ENCODE measurements at regions not wholly inside any gene's neighbourhood (a gene's known extent, or its start where the extent isn't known, plus 50 kb on each side); places are given as distances from the start of the nearest gene placed in this dataset.
"Not testable (repeated sequence)": the region's sequence is repeated elsewhere in the genome, so short reads cannot be mapped to it uniquely, and the experiment has no call there.

GRCh38 chr17:70453075-70453474 lies 283.7 kb downstream of the KCNJ2 start:
- DNase-seq, result not testable (repeated sequence)

- no peak for DNase-seq
Observed at GRCh38 chr17:70454377-70454776, 285.0 kb downstream of the KCNJ2 start.

DNA sequence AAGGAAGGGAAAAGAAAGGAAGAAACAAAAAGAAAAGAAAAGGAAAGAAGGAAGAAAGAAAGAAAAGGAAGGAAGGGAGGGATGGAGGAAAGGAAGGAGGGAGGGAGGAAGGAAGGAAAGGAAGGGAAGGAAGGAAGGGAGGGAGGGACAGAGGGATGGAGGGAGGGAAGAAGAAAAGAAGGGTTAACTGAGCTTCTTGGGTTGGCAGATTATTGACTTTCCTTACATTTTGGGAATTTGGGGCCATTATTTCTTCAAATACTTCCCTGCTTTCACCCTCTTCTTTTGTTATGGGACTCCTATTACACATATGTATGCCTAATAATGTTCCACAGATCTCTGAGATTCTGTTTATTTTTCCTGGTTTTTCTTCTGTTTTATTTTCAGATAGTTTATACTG lies 285.6 kb downstream of the KCNJ2 start:
- no peak for DNase-seq

GRCh38 chr17:70464995-70465394 lies 295.7 kb downstream of the KCNJ2 start:
- DNase-seq, result no peak

- DNase-seq, result no peak
Observed at GRCh38 chr17:70468661-70469060, 299.3 kb downstream of the KCNJ2 start.

GRCh38 chr17:70473049-70473448 lies 303.7 kb downstream of the KCNJ2 start:
- no peak for DNase-seq

DNA sequence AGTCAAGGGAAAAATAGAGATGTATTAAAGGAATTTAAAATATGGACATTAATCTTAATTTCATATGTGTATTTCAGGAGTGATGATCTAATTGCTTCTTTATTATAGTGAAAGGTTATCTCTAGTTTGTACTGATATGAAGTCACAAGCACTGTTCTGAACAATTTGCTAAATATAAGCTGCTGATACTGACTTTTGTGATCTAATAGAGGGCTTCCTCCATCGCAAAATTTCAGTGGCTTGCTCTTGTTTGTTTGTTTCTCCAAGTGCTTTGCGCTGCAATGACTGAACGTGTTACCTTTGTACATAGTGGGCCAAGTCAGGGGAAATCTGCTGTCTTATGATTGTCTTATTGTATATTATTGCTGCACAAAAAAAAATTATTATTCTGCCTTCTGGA lies 307.0 kb downstream of the KCNJ2 start:
- no peak for DNase-seq

DNA sequence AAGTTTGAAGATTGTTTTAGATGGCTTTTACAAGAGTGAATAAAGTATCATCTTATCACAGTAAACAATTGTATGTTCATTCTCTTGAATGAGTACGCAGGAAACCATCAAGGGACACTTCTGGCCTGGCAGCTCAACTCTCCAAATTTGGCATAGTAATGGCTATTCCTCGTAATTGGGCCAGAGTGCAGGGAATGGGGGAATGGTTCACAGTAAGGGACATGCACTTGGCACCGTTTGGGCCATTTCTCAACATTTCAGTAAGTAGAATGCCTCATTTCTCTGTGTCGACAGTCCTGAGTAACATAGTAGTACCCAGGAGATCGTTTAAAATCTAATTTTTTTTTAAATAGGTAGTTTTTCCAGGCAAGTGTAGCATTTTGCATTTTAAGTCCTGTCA lies 309.6 kb downstream of the KCNJ2 start:
- DNase-seq, result no peak

DNA sequence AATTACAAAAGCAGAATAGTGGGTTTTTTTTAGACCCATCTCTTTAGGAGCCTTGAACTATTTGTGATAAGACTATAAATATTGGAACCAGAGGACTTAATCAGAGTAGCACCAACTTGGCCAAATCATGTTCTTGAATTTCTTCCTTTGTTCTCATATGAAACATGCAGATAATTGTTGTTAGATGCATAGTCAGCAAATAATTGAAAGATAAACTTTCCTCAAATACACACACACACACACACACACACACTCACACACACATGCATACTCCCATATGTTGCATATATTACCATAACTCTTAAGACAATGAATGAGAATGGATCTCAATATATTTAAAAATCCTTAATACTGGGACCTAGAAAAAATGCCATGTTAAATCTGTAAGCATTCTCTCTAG lies 310.4 kb downstream of the KCNJ2 start:
- no peak for DNase-seq

DNA sequence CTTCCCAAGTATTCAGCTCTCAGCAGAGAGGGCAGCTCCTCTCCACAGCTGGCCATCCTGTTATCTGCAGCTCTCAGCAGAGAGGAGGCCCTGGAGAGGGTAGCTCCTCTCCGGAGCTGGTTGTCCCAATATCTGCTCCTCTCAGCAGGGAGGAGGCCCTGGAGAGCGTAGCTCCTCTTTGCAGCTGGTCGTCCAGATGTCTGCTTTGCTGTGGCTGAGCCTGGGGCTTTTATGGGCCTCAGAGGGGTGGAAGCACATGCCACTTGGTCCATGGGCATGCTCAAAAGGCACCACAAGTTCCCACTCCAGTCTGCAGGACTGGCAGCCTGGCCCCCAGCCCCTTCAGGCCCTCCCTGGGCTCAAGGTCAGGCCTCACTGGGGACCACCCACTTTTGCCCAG lies 314.3 kb downstream of the KCNJ2 start:
- no peak for DNase-seq

GRCh38 chr17:70484050-70484449 lies 314.7 kb downstream of the KCNJ2 start:
- DNase-seq, result no peak

- DNase-seq, result no peak
Observed at GRCh38 chr17:70484496-70484895, 315.2 kb downstream of the KCNJ2 start.

DNA sequence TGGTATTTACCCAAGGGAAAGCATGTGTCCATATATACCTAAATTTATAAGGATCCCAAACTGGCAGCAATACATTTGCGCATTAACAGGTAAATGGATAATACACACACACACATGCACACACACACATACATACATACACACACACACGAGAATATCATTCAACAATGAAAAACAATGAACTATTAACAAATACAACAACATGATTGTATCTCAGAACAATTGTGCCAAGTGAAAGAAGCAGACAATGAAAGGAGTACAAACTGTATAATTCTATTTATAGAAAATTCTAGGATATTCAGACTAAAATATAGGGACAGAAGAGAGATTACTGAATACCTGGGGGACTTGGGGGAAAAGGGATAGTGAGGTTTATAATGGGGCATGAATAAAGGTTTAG lies 323.0 kb downstream of the KCNJ2 start:
- no peak for DNase-seq

DNA sequence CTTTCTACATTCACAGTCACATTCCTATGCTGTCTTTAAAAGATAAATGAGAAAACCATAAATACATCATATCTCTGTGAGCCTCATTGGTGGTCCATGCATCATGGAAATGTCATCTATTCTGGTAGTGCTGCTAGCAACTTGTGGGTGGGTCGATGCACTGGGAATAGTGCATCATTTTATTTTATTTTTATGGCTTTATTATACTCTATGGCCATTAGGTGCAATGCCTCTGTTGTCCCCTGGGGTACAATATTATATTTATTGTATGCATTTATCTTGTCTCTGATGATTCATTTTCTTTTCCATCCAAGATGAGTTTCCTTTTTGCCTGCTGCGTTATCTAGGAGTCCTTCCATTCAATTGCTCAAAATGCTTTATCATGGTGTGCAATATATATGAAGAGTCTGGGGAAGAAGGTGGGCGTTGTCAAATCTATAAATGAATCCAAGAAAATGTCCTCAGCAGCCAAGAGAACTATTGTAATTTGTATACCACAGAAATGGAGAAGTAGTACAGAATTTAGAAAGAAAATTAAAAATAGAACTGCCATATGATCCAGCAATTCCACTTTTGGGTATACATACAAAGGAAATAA lies 324.0 kb downstream of the KCNJ2 start:
- DNase-seq, result no peak

DNA sequence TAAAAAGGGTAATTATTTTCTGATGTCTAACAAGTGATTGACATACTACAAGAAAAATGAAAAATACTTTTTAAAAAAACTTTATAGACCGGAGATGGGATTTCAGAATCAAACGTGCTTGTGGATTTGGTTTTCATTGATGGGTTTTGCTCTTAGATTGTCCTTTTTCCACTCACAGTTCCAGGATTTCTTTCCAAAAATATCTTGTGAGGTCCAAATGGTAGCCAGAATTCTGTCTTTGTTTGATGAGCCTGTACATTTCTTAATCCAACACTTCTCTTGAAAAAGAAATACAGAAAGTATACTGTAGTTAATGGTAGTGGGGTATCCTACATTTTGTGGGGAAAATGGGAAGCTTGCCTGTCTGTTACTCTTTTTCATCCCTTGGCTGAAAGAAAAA lies 329.3 kb downstream of the KCNJ2 start:
- DNase-seq, result no peak

- no peak for DNase-seq
Observed at GRCh38 chr17:70499067-70499786, 329.9 kb downstream of the KCNJ2 start.

GRCh38 chr17:70503449-70503848 lies 334.1 kb downstream of the KCNJ2 start:
- no peak for DNase-seq

DNA sequence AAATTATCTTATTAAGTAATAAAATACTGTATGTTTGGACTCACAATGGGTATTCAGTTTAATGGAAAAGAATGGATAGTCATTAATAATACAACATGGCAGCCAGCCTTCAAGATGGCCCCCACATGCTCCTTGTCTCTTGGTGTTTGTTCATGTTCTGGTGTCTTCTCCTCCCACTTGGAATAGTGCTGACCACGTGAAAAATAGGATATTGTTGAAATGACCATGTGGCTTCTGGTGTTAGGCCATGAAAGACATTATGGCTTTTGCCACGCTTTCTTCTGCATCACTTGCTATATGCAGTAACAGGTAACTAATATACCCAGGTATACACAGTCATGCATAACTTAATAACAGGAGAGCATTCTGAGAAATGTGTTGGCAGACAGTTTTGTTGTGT lies 341.0 kb downstream of the KCNJ2 start:
- no peak for DNase-seq

GRCh38 chr17:70517816-70518215 lies 348.5 kb downstream of the KCNJ2 start:
- DNase-seq, result no peak

DNA sequence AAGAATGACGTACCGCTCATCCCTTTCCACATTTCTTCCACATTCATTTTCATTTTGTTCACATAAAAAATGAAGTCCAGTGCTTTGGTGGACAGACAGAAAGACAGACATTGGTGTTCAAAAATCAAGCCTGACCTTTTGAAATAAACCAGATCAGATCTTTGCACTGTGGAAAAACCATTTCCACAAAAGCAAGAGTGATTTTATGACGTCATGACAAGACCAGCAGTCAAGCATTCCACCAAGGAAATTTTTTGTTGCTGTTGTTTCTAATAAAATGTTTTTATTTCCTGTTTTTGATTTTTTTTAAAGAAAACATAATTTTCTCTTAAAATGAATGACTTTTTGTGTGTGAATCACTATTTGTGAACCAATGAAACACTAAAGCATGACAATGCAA lies 350.0 kb downstream of the KCNJ2 start:
- DNase-seq, result no peak

- DNase-seq, result no peak
Observed at GRCh38 chr17:70520447-70520846, 351.1 kb downstream of the KCNJ2 start.

GRCh38 chr17:70520956-70521355 lies 351.6 kb downstream of the KCNJ2 start:
- DNase-seq, result no peak

GRCh38 chr17:70521821-70522256 lies 352.5 kb downstream of the KCNJ2 start:
- no peak for DNase-seq

DNA sequence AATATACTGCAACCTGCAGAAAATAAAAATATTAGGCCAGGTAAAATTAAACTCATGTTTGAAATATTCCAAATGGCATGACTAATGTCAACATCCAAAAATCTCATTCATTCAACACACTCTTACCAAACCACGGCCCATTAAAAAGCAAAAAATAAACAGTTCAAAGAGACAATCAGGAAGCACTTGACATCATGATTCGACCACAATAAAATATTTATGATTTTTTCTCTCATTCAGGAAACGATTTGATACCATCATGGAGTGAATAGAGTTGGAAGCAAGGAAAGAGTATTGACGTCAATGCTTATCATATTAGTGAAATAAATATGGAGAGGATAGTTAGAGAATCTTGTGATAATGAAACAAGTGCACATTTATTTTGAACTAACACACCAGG lies 354.1 kb downstream of the KCNJ2 start:
- DNase-seq, result no peak

DNA sequence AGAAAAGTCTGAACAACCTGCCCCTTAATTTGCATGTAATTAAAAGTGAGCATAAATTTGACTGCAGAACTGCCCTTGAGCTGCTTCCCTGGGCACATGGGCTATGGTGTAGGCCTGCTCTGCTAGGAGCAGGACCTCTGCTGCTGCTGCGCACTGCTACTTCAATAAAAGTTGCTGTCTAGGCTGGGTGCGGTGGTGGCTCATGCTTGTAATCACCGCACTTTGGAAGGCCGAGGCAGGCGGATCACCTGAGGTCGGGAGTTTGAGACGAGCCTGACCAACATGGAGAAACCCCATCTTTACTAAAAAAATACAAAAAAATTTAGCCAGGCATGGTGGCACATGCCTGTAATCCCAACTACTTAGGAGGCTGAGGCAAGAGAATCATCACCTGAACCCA lies 355.7 kb downstream of the KCNJ2 start:
- not testable (repeated sequence) for DNase-seq

Data from NCI-H2171 (cell line).